DOHH2 (cell line): ENCODE measurements at regions not wholly inside any gene's neighbourhood (a gene's known extent, or its start where the extent isn't known, plus 50 kb on each side); places are given as distances from the start of the nearest gene placed in this dataset.

Source experiments
- CTCF ChIP-seq: fragments of 200-600 bp; sonication (generic); IDR thresholded peaks from one replicate; pipeline ENCODE4 v1.5.1; 2014; ENCODE audit warnings: antibody characterized with exemption, mild to moderate bottlenecking, low read depth, low read length; ENCODE audit not compliant: poor library complexity, severe bottlenecking
- EZH2phosphoT487 ChIP-seq: fragments of 200-600 bp; sonication (generic); IDR thresholded peaks from 2 replicates; pipeline ENCODE4 v1.6.1; 2017; ENCODE audit warnings: borderline replicate concordance, mild to moderate bottlenecking, antibody characterized with exemption, low read length, moderate library complexity, mixed read lengths

- TF ChIP-seq CTCF: no peak
- TF ChIP-seq EZH2phosphoT487: no peak
Measured at GRCh38 chr2:45223531-45223930, 214.3 kb upstream of the SIX2 start.
